ENCODE measurements at regions not wholly inside any gene's neighbourhood (a gene's known extent, or its start where the extent isn't known, plus 50 kb on each side); places are given as distances from the start of the nearest gene placed in this dataset.

DNA sequence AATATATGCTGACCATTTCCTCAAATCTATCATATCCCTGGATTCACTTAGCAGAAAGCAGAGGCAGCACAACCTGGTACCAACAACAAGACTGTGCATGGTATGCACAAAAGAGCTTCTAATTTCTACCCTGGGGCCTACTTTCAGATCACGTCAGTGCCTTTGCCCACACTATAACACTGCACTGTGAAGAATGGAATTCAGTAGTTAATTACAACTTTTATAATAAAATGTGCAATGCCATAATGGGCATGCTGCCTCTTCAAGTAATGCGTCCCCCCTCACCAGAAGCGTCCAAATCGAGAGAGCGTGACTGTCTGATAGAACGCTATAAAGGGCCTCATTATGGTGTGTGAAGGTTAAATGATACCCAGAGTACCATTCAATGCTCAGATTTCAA lies 328.1 kb upstream of the PKDCC start:
- Histone ChIP-seq H3K27ac (no peak overlapping the region), H3K4me3 (ENCODE audit: low read depth in 1 of 2, low read length in 1 of 2) (no peak overlapping the region), H3K36me3 (no peaks in the 10 kb centered on the region), H3K9me3 (no peaks in the 10 kb centered on the region), H3K4me1 (ENCODE audit: control insufficient read depth in 1 of 2, insufficient read depth in 1 of 2, low read depth in 1 of 2, low read length in 1 of 2) (no peaks in the 10 kb centered on the region), H3K27me3 (no peaks in the 10 kb centered on the region)
- TF ChIP-seq, protein P1, sequence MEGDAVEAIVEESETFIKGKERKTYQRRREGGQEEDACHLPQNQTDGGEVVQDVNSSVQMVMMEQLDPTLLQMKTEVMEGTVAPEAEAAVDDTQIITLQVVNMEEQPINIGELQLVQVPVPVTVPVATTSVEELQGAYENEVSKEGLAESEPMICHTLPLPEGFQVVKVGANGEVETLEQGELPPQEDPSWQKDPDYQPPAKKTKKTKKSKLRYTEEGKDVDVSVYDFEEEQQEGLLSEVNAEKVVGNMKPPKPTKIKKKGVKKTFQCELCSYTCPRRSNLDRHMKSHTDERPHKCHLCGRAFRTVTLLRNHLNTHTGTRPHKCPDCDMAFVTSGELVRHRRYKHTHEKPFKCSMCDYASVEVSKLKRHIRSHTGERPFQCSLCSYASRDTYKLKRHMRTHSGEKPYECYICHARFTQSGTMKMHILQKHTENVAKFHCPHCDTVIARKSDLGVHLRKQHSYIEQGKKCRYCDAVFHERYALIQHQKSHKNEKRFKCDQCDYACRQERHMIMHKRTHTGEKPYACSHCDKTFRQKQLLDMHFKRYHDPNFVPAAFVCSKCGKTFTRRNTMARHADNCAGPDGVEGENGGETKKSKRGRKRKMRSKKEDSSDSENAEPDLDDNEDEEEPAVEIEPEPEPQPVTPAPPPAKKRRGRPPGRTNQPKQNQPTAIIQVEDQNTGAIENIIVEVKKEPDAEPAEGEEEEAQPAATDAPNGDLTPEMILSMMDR (IDR thresholded peaks at IDR 0.05): no peak

DNA sequence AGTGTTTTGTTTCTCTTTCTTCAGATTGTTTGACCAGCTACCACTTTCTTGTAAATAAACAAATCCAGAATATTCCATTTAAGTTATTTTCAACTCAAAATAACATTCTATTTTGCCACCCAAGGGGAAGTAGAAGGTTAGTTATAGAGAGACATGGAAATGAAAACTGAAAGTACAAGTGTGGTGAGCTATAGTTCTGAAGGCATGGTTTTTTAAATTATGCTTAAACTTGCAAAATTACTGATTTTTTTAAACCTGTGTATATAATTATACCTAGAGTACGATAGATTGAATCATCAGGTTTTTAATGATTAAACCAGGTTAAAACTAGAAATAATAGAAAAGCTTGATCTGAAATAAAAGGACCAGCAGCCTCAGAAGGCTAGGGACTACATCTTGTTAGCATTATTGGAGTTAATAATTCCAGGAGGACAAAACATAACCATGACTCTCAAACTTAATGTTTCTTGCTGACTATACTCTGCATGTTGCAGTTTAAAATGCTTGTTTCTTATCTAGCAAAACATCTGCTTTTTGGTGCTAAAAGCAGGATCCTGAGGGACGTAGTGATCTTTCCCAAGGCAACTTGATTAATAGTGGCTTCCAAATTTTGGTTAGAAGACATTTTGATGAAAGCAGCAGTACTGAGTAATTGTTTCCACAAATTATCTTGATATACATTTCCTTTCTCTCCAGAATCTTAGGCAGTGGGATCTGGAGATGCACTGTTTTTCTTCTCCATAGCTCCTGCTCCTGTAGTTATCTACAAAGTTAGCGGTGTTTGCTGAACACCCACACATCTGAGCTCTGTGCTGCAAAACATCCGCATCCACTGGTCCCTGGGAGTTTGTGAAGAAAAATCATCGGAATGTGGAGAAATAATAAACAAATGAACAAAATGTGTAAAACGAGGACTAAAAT lies 327.2 kb upstream of the PKDCC start:
- Histone ChIP-seq H3K36me3 (no peaks in the 10 kb centered on the region), H3K27ac (no peak overlapping the region), H3K4me1 (ENCODE audit: control insufficient read depth in 1 of 2, insufficient read depth in 1 of 2, low read depth in 1 of 2, low read length in 1 of 2) (no peaks in the 10 kb centered on the region), H3K27me3 (no peaks in the 10 kb centered on the region), H3K9me3 (no peaks in the 10 kb centered on the region), H3K4me3 (ENCODE audit: low read depth in 1 of 2, low read length in 1 of 2) (no peak overlapping the region)
- TF ChIP-seq, protein P1 (IDR thresholded peaks at IDR 0.05): no peak

DNA sequence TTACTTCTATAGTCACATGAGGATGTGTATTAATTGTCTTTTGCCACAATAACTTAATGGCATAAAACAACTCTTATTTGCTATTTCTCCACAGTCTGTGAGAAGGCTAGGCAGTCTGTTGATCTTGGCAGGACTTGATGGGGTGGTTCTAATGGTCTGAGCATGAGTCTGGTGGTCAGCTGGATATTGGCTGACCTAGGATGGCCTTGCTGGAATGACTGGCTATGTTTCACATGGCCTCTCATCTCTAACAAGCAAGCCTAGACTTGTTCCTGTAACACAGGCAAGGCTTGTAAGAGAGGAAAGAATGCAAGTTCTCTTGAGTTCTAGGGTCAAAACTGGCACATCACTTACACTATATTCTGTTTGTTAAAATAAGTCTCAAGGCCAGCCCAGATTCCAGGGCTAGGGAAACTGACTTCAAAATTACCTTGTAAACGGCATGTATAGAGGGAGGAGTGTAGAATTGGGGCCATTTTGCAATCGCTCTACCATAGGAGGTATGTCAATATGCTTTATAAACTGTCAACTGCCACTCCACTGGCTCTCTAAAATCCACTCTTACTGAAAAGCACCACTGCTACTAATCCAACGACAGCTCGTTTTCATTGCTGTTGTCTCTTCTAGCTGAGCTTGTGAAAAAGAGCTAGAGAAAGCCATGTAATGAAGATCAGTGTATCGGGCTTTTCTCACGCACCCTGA lies 325.0 kb upstream of the PKDCC start:
- H3K36me3 ChIP-seq: no peaks in the 10 kb centered on the region
- H3K27ac ChIP-seq: no peak overlapping the region
- H3K4me1 ChIP-seq (ENCODE audit: control insufficient read depth in 1 of 2, insufficient read depth in 1 of 2, low read depth in 1 of 2, low read length in 1 of 2): no peaks in the 10 kb centered on the region
- no peaks in the 10 kb centered on the region for H3K27me3 ChIP-seq
- H3K9me3 ChIP-seq: no peaks in the 10 kb centered on the region
- TF ChIP-seq, protein P1 (IDR thresholded peaks at IDR 0.05): no peak
- no peak overlapping the region for H3K4me3 ChIP-seq (ENCODE audit: low read depth in 1 of 2, low read length in 1 of 2)

DNA sequence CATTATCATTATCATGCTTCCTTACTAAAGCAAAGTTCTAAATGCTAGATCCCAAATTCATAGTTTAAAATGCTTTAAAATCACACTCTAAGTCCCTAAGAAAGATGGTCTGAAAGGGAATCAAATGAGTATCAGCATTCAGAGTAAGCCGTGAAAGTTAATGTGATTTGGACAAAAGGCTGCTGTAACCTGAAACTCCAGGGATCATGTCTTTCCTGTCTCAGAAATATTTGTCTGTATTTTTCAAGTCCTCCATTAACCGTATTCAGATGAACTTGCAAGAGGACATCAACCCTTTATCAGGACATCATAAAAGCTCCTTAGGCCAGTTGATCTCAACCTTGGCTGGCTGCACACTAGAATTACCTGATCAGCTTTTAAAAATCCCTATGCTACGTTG lies 324.3 kb upstream of the PKDCC start:
- Histone ChIP-seq H3K27ac (no peak overlapping the region), H3K27me3 (no peaks in the 10 kb centered on the region), H3K36me3 (no peaks in the 10 kb centered on the region), H3K4me3 (ENCODE audit: low read depth in 1 of 2, low read length in 1 of 2) (no peak overlapping the region), H3K4me1 (ENCODE audit: control insufficient read depth in 1 of 2, insufficient read depth in 1 of 2, low read depth in 1 of 2, low read length in 1 of 2) (no peaks in the 10 kb centered on the region), H3K9me3 (no peaks in the 10 kb centered on the region)
- TF ChIP-seq, protein P1 (IDR thresholded peaks at IDR 0.05): no peak

DNA sequence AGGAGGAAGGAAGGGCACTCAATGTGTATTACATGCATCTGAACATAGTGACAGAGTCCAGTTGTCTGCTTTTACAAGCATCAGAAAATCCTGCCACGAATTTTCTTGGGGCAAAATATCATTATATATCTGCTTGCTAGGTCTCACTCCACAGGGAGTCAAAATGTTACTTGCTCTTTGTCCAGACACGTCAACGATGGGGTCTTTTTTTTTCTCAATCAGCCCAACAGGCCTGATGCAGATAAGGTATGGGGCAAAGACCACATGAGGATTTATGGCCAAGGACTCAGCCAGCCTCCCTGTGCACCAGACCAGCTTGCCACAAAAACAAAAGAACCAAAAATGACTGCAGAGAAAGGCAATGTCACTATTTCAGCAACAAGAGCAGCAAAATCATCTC lies 323.4 kb upstream of the PKDCC start:
- H3K27me3 ChIP-seq: no peaks in the 10 kb centered on the region
- no peak overlapping the region for H3K4me3 ChIP-seq (ENCODE audit: low read depth in 1 of 2, low read length in 1 of 2)
- no peaks in the 10 kb centered on the region for H3K36me3 ChIP-seq
- H3K9me3 ChIP-seq: no peaks in the 10 kb centered on the region
- TF ChIP-seq, protein P1 (IDR thresholded peaks at IDR 0.05): no peak
- H3K4me1 ChIP-seq (ENCODE audit: control insufficient read depth in 1 of 2, insufficient read depth in 1 of 2, low read depth in 1 of 2, low read length in 1 of 2): no peaks in the 10 kb centered on the region
- H3K27ac ChIP-seq: no peak overlapping the region
